DMS79 treated with DMSO at 0.1 percent for 48 hours (cell line): ENCODE measurements at regions not wholly inside any gene's neighbourhood (a gene's known extent, or its start where the extent isn't known, plus 50 kb on each side); places are given as distances from the start of the nearest gene placed in this dataset.
"Not testable (repeated sequence)": the region's sequence is repeated elsewhere in the genome, so short reads cannot be mapped to it uniquely, and the experiment has no call there.

Source experiments
- DNase-seq: peaks from one replicate; lab custom pipeline; 2025; lab: John Stamatoyannopoulos, UW

- no peak for DNase-seq
Observed at GRCh38 chr12:114123108-114123507, 157.0 kb upstream of the RBM19 start.

DNA sequence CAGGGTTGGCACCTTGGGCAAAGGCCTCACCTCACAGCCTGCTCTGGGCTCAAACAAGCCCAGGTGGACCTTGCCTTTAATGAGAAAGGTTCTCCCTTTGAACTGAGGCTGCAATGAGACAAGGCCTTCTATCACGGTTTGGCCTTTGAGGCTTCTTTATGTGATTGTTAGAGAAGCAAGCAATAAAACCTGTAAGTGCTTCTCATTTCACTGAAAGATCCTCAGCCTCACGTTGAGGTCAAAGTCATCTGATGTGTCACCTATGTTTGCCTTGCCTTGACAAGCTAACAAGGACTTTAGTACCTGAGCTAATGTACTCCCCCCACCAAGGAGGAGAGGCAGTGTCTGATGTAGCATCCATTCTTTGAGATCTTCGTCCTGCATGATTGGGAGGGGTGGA, 155.9 kb upstream of the RBM19 start:
- no peak for DNase-seq

DNA sequence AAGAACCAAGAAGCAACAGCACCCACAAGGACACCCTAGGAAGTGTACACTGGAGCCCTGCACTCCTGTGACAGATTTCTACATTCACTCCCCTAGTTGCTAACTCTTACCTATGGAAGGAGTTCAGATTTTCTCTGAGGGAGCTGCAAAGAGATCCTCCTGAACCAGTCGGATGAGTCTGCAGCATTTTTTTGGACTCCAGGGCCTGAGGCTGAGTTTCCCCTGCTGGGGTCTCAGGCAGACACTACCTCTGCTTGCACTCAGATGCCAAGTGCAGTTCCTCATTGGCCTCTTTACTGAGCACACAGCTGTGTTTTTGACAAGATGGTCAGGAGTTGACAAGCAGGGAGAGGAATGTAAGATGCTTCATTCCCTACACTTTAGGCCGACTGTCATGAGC, 153.2 kb upstream of the RBM19 start:
- DNase-seq = no peak

DNA sequence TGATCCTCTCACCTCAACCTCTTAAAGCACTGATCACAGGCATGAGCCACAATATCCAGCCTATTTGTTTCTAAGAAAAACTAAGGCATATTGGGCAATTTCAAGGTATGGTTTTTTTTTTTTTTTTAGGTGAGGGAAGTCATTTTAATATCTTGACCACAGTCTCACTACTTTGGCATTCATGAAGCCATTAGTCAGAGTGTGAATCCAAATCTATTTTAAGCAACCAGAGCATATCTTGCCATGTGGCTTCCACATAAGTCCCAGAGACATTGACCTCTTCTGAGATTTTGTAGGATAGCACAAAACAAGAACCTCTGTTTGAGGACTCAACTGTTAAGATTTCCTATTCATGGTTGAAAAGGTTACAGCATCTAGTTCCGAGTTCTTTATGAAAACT, 130.3 kb upstream of the RBM19 start:
- no peak for DNase-seq

DNA sequence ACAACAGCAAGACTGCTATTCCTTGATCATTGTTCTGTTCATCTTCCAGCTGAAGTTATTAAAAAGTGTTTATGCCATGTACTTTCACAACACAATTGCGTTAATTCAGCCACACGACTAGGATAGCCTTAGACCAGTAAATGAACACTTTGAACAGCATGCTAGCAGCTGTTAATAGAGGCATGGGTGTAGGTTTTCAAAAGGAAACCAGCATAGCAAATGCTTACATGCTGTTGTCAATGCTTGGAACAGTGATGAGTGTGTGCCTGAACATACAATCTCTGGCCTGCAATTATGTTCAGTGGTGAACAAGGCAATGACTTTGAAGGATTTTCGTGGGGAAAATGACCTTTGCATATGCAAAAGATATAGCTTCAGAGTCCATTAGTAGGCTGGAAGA, 127.4 kb upstream of the RBM19 start:
- DNase-seq = no peak

- DNase-seq = no peak
Observed at GRCh38 chr12:114092981-114093380, 126.9 kb upstream of the RBM19 start.

DNA sequence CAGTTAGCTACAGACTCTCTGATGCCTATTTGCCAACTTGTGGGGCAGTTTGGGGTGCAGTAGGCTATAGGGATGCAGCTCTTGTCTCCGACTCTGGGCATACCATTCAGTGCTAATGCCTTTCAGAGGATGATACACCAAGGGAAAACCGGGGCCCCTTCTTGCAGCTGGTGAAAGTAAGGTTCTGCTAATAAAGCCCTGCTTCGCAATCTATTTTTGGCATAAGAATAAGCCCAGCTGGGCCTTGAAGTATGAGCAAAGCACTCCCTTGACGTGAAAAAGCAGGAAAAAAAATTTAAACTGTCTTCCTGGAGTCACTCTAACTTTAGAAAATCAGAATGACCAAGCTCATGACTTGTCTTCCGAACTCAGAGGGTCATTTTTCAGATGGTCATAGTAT, 124.1 kb upstream of the RBM19 start:
- no peak for DNase-seq

GRCh38 chr12:114073076-114073475, 107.0 kb upstream of the RBM19 start:
- DNase-seq = no peak

- no peak for DNase-seq
Observed at GRCh38 chr12:114069507-114069906, 103.4 kb upstream of the RBM19 start.

DNA sequence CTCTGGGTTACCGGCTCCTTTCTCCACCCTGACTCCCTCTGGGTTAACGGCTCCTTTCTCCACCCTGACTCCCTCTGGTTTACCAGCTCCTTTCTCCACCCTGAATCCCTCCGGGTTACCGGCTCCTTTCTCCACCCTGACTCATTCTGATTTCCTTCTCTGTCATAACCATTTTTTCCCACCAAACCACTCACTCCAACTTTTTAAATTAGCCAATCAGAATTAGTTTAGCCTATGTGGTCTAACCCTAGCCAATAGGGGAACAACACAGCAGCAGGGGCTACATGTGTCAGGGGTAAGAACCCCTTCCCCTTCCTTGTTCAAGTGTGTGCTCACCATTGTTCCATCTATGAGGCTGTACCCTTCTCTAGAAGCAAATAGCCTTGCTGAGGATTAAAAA, 98.4 kb upstream of the RBM19 start:
- no peak for DNase-seq

GRCh38 chr12:114064034-114064433, 97.9 kb upstream of the RBM19 start:
- not testable (repeated sequence) for DNase-seq

- no peak for DNase-seq
Observed at GRCh38 chr12:114063435-114063834, 97.3 kb upstream of the RBM19 start.

DNA sequence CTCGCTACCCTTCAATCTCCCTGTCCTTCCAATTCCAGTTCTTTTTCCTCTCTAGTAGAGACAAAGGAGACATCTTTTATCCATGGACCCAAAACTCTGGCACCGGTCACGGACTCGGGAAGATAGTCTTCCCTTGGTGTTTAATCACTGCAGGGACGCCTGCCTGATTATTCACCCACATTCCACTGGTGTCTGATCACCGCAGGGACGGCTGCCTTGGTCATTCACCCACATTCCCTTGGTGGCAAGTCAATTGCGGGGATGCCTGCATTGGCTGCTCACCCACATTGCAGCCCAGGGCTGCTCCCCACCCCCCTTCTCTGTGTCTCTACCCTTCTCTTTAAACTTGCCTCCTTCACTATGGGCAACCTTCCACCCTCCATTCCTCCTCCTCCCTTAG, 90.2 kb upstream of the RBM19 start:
- DNase-seq = not testable (repeated sequence)

DNA sequence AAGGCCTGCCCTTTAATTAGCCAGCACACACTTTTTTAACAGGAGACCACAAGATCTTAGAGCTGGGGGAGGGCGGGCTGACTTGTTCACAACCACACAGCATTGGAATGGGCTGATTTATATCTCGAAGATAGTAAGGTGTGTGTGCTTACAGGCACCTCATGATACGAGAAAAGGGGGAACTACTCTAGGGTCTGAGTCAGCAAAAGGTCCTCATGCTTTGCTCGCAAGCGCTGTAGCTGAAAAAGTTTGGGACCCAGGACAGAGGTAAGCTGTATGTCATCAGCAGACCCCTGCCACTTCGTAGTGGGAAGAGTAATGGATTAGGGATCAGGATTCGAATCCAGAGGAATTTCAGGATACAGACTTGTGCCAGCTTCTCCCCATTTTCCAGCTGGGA, 88.9 kb upstream of the RBM19 start:
- DNase-seq = no peak

- no peak for DNase-seq
Observed at GRCh38 chr12:114046236-114046998, 80.3 kb upstream of the RBM19 start.

DNA sequence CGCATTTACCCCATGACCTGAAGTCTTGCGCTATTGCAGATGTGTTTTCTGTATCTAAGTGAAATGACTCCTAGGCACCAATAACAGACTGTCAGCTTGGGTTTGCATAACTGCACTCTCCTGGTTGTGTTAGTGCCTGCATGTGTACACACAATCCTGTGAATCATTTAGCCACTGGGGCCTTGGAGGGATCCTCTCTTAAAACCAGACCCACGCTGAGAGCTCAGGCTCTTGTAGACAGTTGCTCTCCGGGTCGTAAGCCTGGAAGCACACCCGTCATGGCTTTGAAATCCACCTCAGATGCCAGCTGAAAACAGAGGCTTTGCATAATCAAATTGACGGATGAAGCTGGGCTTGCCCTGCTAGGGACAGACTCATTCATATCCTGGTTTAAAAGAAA, 79.2 kb upstream of the RBM19 start:
- DNase-seq = no peak

- DNase-seq = no peak
Observed at GRCh38 chr12:114041590-114041989, 75.5 kb upstream of the RBM19 start.

DNA sequence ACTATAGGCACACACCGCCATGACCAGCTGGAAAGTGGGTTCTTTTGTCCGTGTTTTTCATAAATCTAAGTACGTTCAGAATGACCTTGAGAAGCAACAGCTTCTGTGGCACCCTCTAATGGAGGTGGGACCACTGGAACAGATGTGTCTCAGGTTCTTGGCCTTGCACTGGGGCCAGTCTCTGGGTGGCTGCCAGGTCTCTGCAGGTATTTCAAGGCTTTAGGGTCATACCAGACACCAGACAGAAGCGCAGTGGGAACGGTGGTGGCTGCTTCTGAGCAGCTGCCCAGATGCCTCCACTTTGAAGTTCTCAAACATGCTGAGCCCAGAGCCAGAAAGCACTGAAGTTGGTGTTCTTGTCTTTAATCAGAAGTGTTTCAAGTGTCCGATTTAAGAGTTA, 75.0 kb upstream of the RBM19 start:
- no peak for DNase-seq

- DNase-seq = no peak
Observed at GRCh38 chr12:114038962-114039361, 72.8 kb upstream of the RBM19 start.

DNA sequence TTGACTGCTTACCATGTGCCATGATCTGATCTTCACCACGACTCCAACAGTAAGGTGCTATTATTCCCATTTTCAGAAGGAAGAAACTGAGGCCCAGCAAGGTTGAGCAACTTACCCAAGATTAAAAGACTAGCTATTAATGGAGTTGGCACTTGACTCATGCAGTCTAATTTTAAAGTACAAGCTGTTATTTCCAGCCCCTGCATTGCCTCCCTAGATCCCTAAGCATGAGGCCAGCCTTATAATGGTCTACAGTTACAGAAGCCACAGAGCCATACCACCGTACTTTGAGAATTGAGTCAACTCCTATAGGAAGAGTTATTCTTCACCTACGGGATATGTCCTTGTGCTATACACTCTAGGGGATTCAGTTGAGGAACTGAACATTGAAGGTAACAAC, 66.7 kb upstream of the RBM19 start:
- no peak for DNase-seq

DNA sequence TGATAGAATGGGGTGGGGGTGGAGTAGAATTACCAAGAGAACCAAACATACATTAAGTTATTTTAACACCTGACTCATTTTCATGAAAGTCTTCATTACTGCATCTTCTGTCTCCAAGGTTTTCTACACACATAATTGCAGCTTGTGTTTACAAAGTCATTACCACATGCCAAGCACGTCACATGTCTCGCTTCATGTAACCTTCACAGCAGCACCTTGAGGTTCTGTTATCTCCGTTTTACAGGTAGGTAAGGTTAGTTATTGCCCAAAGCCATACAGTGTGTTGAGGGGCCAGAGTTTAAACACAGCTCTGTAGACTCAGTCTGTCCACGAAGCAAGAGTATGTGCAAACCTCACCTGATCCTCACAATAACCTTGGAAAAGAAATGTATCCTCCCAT, 64.3 kb upstream of the RBM19 start:
- DNase-seq = peak; percentile 36

GRCh38 chr12:114026805-114027204, 60.7 kb upstream of the RBM19 start:
- DNase-seq = no peak

DNA sequence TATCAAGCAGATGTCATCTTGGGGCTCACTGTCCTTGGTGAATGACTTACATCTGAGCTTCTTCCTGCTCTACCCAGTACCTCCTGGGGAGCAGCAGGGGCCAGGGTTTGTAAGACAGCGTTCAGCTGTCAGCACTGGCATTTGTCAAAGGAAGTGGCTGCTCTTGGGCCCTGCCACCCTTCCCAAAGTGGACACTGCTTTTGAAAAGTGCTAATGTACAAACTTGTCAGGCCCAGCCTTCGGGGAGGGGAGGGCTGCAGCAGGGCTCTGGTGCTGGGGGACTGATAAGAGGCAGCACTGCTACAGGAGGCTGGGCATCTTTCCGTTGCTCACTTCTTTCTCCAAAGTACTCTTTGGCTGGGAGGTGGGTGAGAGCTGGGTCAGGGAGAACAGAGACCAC, 59.8 kb upstream of the RBM19 start:
- DNase-seq = peak; percentile 25

GRCh38 chr12:114022081-114022480, 56.0 kb upstream of the RBM19 start:
- DNase-seq = not testable (repeated sequence)
